ENCODE measurements at regions not wholly inside any gene's neighbourhood (a gene's known extent, or its start where the extent isn't known, plus 50 kb on each side); places are given as distances from the start of the nearest gene placed in this dataset.

GRCh38 chr3:73966733-73967132, 342.0 kb upstream of the PDZRN3 start:
- Histone ChIP-seq H3K9me2 (replicated peaks; ENCODE audit: insufficient read depth, low read length) (no peaks in the 10 kb centered on the region), H3K9me3 (replicated peaks; ENCODE audit: insufficient read depth, low read length) (no peaks in the 10 kb centered on the region), H3K9ac (ENCODE audit: low read length) (no peak overlapping the region), H3K27me3 (replicated peaks; ENCODE audit: insufficient read depth, low read length) (no peaks in the 10 kb centered on the region), H3F3A (ENCODE audit: insufficient read depth, low read length) (no peaks in the 10 kb centered on the region), H3K4me3 (ENCODE audit: low read length) (no peak overlapping the region), H3K27ac (ENCODE audit: low read length) (no peak overlapping the region), H4K20me1 (ENCODE audit: insufficient read depth, low read length) (no peaks in the 10 kb centered on the region), H2AFZ (ENCODE audit: low read length) (no peak overlapping the region), H3K4me1 (ENCODE audit: low read length) (no peaks in the 10 kb centered on the region), H3K4me2 (ENCODE audit: low read depth, low read length) (no peak overlapping the region), H3K36me3 (replicated peaks; ENCODE audit: insufficient read depth, low read length) (no peaks in the 10 kb centered on the region), H3K79me2 (ENCODE audit: low read length) (no peaks in the 10 kb centered on the region)
- DNase-seq = no peak
- TF ChIP-seq CTCF (IDR thresholded peaks at IDR 0.05; ENCODE audit: low read length) (no peak), EZH2phosphoT487 (IDR thresholded peaks at IDR 0.05; ENCODE audit: low read length) (no peak), EZH2 (optimal IDR thresholded peaks at IDR 0.05; ENCODE audit: low read depth, low read length) (no peak)

GRCh38 chr3:73964818-73965217, 340.1 kb upstream of the PDZRN3 start:
- Histone ChIP-seq H3K4me1 (ENCODE audit: low read length) (no peaks in the 10 kb centered on the region), H4K20me1 (ENCODE audit: insufficient read depth, low read length) (no peaks in the 10 kb centered on the region), H2AFZ (ENCODE audit: low read length) (no peak overlapping the region), H3K9ac (ENCODE audit: low read length) (no peak overlapping the region), H3K27ac (ENCODE audit: low read length) (no peak overlapping the region), H3K9me2 (replicated peaks; ENCODE audit: insufficient read depth, low read length) (no peaks in the 10 kb centered on the region), H3K79me2 (ENCODE audit: low read length) (no peaks in the 10 kb centered on the region), H3K4me2 (ENCODE audit: low read depth, low read length) (no peak overlapping the region), H3F3A (ENCODE audit: insufficient read depth, low read length) (no peaks in the 10 kb centered on the region), H3K9me3 (replicated peaks; ENCODE audit: insufficient read depth, low read length) (no peaks in the 10 kb centered on the region), H3K4me3 (ENCODE audit: low read length) (no peak overlapping the region), H3K36me3 (replicated peaks; ENCODE audit: insufficient read depth, low read length) (no peaks in the 10 kb centered on the region), H3K27me3 (replicated peaks; ENCODE audit: insufficient read depth, low read length) (no peaks in the 10 kb centered on the region)
- no peak for DNase-seq
- TF ChIP-seq CTCF (IDR thresholded peaks at IDR 0.05; ENCODE audit: low read length) (no peak), EZH2phosphoT487 (IDR thresholded peaks at IDR 0.05; ENCODE audit: low read length) (no peak), EZH2 (optimal IDR thresholded peaks at IDR 0.05; ENCODE audit: low read depth, low read length) (no peak)

GRCh38 chr3:73955494-73956070, 330.8 kb upstream of the PDZRN3 start:
- Histone ChIP-seq H3K4me3 (ENCODE audit: low read length) (no peak overlapping the region), H2AFZ (ENCODE audit: low read length) (no peak overlapping the region), H3K9me2 (replicated peaks; ENCODE audit: insufficient read depth, low read length) (no peaks in the 10 kb centered on the region), H3K79me2 (ENCODE audit: low read length) (no peaks in the 10 kb centered on the region), H3K9me3 (replicated peaks; ENCODE audit: insufficient read depth, low read length) (no peaks in the 10 kb centered on the region), H3K27ac (ENCODE audit: low read length) (no peak overlapping the region), H4K20me1 (ENCODE audit: insufficient read depth, low read length) (no peaks in the 10 kb centered on the region), H3K9ac (ENCODE audit: low read length) (no peak overlapping the region), H3F3A (ENCODE audit: insufficient read depth, low read length) (no peaks in the 10 kb centered on the region), H3K36me3 (replicated peaks; ENCODE audit: insufficient read depth, low read length) (no peaks in the 10 kb centered on the region), H3K4me1 (ENCODE audit: low read length) (no peaks in the 10 kb centered on the region), H3K4me2 (ENCODE audit: low read depth, low read length) (no peak overlapping the region), H3K27me3 (replicated peaks; ENCODE audit: insufficient read depth, low read length) (no peaks in the 10 kb centered on the region)
- TF ChIP-seq EZH2 (optimal IDR thresholded peaks at IDR 0.05; ENCODE audit: low read depth, low read length) (no peak), EZH2phosphoT487 (IDR thresholded peaks at IDR 0.05; ENCODE audit: low read length) (no peak), CTCF (IDR thresholded peaks at IDR 0.05; ENCODE audit: low read length) (no peak)
- DNase-seq = no peak
